Gastroesophageal sphincter (tissue), 3 donors: ENCODE measurements at regions not wholly inside any gene's neighbourhood (a gene's known extent, or its start where the extent isn't known, plus 50 kb on each side); places are given as distances from the start of the nearest gene placed in this dataset.

Source experiments
- POLR2A ChIP-seq, 2 donors: fragments of 450-650 bp; IDR thresholded peaks; one replicate each; pipeline ENCODE4 v1.6.1; 2017; ENCODE audit warnings: antibody characterized with exemption in 2 of 2, mild to moderate bottlenecking in 2 of 2, moderate library complexity in 1 of 2
- TF ChIP-seq, protein P1 (sequence below), 4 experiments: fragments of 200-600 bp in 2 of 4; fragments of 450-650 bp in 2 of 4; sonication (generic) in 1 of 4; IDR thresholded peaks; one replicate each; pipeline ENCODE4 v1.5.1; 2017 to 2019; ENCODE audit warnings: antibody characterized with exemption in 4 of 4, mild to moderate bottlenecking in 2 of 4, moderate library complexity in 2 of 4

DNA sequence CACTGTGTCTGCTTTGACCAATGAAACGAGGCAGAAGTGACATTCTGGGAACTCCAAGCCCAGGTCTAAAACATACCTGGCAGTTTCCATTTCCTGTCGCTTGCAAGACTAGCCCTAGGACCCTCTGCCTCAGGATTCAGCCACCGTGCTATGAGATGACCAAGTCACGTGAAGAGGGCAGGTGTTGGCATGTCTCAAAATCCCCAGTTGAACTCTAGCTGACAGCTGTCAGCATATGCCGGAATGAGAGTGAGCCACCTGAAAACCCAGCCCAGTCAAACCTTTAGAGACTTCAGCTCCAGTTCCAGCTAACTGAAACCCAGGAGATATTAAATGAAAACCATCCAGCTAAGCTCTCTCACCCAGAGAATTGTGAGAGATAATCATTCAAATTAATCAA is 89.9 kb upstream of the PPP1R3A start:
- TF ChIP-seq, protein P1, sequence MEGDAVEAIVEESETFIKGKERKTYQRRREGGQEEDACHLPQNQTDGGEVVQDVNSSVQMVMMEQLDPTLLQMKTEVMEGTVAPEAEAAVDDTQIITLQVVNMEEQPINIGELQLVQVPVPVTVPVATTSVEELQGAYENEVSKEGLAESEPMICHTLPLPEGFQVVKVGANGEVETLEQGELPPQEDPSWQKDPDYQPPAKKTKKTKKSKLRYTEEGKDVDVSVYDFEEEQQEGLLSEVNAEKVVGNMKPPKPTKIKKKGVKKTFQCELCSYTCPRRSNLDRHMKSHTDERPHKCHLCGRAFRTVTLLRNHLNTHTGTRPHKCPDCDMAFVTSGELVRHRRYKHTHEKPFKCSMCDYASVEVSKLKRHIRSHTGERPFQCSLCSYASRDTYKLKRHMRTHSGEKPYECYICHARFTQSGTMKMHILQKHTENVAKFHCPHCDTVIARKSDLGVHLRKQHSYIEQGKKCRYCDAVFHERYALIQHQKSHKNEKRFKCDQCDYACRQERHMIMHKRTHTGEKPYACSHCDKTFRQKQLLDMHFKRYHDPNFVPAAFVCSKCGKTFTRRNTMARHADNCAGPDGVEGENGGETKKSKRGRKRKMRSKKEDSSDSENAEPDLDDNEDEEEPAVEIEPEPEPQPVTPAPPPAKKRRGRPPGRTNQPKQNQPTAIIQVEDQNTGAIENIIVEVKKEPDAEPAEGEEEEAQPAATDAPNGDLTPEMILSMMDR (IDR thresholded peaks at IDR 0.05) = no peak
- no peak for TF ChIP-seq POLR2A (IDR thresholded peaks at IDR 0.05)
